OCI-LY7 (cell line): ENCODE measurements at regions not wholly inside any gene's neighbourhood (a gene's known extent, or its start where the extent isn't known, plus 50 kb on each side); places are given as distances from the start of the nearest gene placed in this dataset.

ENCODE experiments used
- EZH2phosphoT487 ChIP-seq: fragments of 200-600 bp; sonication (generic); IDR thresholded peaks from 2 replicates; pipeline ENCODE4 v1.6.1; 2018; ENCODE audit warnings: low read depth, borderline replicate concordance, mild to moderate bottlenecking, mixed run types, antibody characterized with exemption, low read length, moderate library complexity, mixed read lengths
- TF ChIP-seq, protein P1 (sequence below): fragments of 200-600 bp; sonication (generic); conservative IDR thresholded peaks from 2 replicates; pipeline ENCODE4 v1.5.1; 2014; ENCODE audit warnings: mild to moderate bottlenecking, antibody characterized with exemption, low read length, moderate library complexity, mixed read lengths

DNA sequence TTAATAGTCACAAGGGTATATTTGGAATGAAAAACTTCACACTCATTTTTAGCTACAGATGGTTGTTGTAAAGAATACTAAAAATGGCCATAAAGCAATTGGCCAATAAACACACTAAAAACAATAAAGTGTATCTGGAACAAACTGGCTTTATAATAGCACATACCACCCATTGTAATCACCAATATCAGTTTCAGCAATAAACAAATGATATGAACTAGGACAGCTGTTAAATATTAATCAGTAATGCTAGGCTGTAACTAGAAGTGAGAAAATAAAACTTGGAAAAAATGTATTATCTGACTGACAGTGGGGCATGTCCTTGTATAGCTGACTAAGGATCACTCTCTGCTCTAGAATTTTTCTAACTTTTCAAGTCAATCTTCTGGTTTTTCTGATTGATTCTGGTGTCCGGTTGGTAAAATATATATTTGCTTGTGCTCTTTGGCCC, 312.5 kb downstream of the RND3 start:
- TF ChIP-seq, protein P1, sequence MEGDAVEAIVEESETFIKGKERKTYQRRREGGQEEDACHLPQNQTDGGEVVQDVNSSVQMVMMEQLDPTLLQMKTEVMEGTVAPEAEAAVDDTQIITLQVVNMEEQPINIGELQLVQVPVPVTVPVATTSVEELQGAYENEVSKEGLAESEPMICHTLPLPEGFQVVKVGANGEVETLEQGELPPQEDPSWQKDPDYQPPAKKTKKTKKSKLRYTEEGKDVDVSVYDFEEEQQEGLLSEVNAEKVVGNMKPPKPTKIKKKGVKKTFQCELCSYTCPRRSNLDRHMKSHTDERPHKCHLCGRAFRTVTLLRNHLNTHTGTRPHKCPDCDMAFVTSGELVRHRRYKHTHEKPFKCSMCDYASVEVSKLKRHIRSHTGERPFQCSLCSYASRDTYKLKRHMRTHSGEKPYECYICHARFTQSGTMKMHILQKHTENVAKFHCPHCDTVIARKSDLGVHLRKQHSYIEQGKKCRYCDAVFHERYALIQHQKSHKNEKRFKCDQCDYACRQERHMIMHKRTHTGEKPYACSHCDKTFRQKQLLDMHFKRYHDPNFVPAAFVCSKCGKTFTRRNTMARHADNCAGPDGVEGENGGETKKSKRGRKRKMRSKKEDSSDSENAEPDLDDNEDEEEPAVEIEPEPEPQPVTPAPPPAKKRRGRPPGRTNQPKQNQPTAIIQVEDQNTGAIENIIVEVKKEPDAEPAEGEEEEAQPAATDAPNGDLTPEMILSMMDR: no peak
- TF ChIP-seq EZH2phosphoT487: no peak
